OCI-LY7 (cell line): ENCODE measurements at regions not wholly inside any gene's neighbourhood (a gene's known extent, or its start where the extent isn't known, plus 50 kb on each side); places are given as distances from the start of the nearest gene placed in this dataset.

Source experiments
- EZH2phosphoT487 ChIP-seq: fragments of 200-600 bp; sonication (generic); IDR thresholded peaks from 2 replicates; pipeline ENCODE4 v1.6.1; 2018; ENCODE audit warnings: low read depth, borderline replicate concordance, mild to moderate bottlenecking, mixed run types, antibody characterized with exemption, low read length, moderate library complexity, mixed read lengths
- TF ChIP-seq, protein P1 (sequence below): fragments of 200-600 bp; sonication (generic); conservative IDR thresholded peaks from 2 replicates; pipeline ENCODE4 v1.5.1; 2014; ENCODE audit warnings: mild to moderate bottlenecking, antibody characterized with exemption, low read length, moderate library complexity, mixed read lengths

DNA sequence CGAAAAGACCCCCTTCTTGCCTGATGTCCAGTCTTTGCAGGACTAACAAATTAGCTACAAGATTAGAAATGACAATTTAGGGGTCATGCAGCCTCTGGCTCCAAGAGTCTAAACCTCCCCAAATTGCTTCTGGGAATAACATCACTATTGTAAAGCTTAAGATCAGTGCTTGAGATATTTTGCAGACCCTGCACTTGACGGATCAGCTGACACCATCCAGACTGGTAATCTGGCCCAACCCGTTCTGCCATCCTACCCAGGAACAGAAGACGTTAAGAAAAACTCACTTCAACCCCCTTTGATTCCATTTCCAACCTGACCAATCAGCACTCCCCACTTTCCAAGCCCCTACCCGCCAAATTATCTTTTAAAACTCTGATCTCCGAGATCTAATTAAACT lies 236.7 kb upstream of the KRR1 start:
- TF ChIP-seq, protein P1, sequence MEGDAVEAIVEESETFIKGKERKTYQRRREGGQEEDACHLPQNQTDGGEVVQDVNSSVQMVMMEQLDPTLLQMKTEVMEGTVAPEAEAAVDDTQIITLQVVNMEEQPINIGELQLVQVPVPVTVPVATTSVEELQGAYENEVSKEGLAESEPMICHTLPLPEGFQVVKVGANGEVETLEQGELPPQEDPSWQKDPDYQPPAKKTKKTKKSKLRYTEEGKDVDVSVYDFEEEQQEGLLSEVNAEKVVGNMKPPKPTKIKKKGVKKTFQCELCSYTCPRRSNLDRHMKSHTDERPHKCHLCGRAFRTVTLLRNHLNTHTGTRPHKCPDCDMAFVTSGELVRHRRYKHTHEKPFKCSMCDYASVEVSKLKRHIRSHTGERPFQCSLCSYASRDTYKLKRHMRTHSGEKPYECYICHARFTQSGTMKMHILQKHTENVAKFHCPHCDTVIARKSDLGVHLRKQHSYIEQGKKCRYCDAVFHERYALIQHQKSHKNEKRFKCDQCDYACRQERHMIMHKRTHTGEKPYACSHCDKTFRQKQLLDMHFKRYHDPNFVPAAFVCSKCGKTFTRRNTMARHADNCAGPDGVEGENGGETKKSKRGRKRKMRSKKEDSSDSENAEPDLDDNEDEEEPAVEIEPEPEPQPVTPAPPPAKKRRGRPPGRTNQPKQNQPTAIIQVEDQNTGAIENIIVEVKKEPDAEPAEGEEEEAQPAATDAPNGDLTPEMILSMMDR: no peak
- TF ChIP-seq EZH2phosphoT487: no peak
